ENCODE measurements at regions not wholly inside any gene's neighbourhood (a gene's known extent, or its start where the extent isn't known, plus 50 kb on each side); places are given as distances from the start of the nearest gene placed in this dataset.

DNA sequence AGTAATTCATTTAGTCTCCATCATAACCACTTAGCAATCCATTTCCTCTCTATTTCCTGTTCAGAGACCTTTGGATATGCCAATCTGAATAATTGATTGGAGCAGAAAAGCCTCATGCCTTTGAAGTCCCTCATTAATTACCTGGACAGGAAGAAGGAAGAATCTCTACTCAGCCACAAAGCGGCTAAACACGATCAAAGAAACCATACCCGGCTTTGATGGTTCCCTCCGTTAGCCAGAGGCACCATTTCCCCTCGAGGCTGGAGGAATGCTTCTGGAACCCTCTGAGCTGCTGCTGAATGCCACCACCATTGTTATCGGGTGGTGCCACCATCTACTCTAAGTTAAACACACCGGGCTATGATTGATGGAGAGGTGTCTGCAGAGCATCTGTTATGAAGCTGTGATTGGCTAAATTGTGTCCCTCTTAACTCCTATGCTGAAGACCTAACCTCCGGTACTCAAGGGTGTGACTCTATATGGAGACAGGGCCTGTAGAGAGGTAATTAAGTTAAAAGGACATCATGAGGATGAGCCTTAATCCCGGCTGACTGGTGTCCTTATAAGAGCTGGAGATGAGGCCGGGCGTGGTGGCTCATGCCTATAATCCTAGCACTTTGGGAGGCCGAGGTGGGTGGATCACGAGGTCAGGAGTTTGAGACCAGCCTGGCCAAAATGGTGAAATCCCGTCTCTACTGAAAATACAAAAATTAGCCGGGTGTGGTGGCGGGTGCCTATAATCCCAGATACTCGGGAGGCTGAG lies 168.6 kb downstream of the CTTN start:
- TF ChIP-seq, protein P1, sequence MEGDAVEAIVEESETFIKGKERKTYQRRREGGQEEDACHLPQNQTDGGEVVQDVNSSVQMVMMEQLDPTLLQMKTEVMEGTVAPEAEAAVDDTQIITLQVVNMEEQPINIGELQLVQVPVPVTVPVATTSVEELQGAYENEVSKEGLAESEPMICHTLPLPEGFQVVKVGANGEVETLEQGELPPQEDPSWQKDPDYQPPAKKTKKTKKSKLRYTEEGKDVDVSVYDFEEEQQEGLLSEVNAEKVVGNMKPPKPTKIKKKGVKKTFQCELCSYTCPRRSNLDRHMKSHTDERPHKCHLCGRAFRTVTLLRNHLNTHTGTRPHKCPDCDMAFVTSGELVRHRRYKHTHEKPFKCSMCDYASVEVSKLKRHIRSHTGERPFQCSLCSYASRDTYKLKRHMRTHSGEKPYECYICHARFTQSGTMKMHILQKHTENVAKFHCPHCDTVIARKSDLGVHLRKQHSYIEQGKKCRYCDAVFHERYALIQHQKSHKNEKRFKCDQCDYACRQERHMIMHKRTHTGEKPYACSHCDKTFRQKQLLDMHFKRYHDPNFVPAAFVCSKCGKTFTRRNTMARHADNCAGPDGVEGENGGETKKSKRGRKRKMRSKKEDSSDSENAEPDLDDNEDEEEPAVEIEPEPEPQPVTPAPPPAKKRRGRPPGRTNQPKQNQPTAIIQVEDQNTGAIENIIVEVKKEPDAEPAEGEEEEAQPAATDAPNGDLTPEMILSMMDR (IDR thresholded peaks at IDR 0.05), result no peak
- no peak for TF ChIP-seq POLR2A (IDR thresholded peaks at IDR 0.05)
